Left lung (tissue), 4 donors: ENCODE measurements at regions not wholly inside any gene's neighbourhood (a gene's known extent, or its start where the extent isn't known, plus 50 kb on each side); places are given as distances from the start of the nearest gene placed in this dataset.

Experiments
- ATAC-seq: fragments of 200-7000 bp; cut with Tn5 transposase; one replicate; pipeline ENCODE4 v1.9.1; 2020; ENCODE audit warnings: moderate library complexity
- DNase-seq, 4 donors: peaks; one replicate each; pipeline ENCODE4 v3.0.0-alpha.2; 2013 to 2020
- H3K27ac ChIP-seq, 2 donors: fragments of 200-600 bp; sonication (generic) in 1 of 2; one replicate each; pipeline versions ENCODE4 v1.5.0 to v1.8.0; 2020 to 2021
- H3K27me3 ChIP-seq, 2 donors: fragments of 200-600 bp; sonication (generic) in 1 of 2; one replicate each; pipeline versions ENCODE4 v1.5.0 to v1.8.0; 2020 to 2021
- H3K36me3 ChIP-seq, 2 donors: fragments of 200-600 bp; sonication (generic) in 1 of 2; one replicate each; pipeline versions ENCODE4 v1.5.0 to v1.8.0; 2020 to 2021
- H3K4me1 ChIP-seq, 2 donors: fragments of 200-600 bp; one replicate each; pipeline ENCODE4 v1.8.0; 2021
- H3K4me3 ChIP-seq, 2 donors: fragments of 200-600 bp; sonication (generic) in 1 of 2; one replicate each; pipeline versions ENCODE4 v1.5.0 to v1.8.0; 2020 to 2021; ENCODE audit warnings: mild to moderate bottlenecking in 1 of 2
- H3K9me3 ChIP-seq, 2 donors: fragments of 200-600 bp; sonication (generic) in 1 of 2; one replicate each; pipeline versions ENCODE4 v1.5.0 to v1.8.0; 2020 to 2021
- intact Hi-C, 2 donors: fragments of 100-400 bp; cut with DNase I; formaldehyde crosslinking; loops; one replicate each; pipeline versions ENCODE4 v1.11.2 to v1.14.2; 2022
- TF ChIP-seq, protein P1 (sequence below), 2 donors: fragments of 200-600 bp; sonication (generic) in 1 of 2; IDR thresholded peaks; one replicate each; pipeline versions ENCODE4 v1.5.0 to v1.8.0; 2021; ENCODE audit warnings: antibody characterized with exemption in 2 of 2
- donor health status: DM: no; HTN: yes; CAD: no.
- donor health status: DM: no; HTN: no; CAD: no.

GRCh38 chr15:47541562-47541961 is 175.7 kb upstream of the SEMA6D start:
- DNase-seq (no peak), ATAC-seq (no peak)
- no peaks in the 10 kb centered on the region for H3K9me3 ChIP-seq
- H3K4me1 ChIP-seq = no peaks in the 10 kb centered on the region
- no peaks in the 10 kb centered on the region for H3K36me3 ChIP-seq
- H3K27ac ChIP-seq = no peak overlapping the region
- no peak overlapping the region for H3K4me3 ChIP-seq
- intact Hi-C loops = no loop called here
- TF ChIP-seq, protein P1, sequence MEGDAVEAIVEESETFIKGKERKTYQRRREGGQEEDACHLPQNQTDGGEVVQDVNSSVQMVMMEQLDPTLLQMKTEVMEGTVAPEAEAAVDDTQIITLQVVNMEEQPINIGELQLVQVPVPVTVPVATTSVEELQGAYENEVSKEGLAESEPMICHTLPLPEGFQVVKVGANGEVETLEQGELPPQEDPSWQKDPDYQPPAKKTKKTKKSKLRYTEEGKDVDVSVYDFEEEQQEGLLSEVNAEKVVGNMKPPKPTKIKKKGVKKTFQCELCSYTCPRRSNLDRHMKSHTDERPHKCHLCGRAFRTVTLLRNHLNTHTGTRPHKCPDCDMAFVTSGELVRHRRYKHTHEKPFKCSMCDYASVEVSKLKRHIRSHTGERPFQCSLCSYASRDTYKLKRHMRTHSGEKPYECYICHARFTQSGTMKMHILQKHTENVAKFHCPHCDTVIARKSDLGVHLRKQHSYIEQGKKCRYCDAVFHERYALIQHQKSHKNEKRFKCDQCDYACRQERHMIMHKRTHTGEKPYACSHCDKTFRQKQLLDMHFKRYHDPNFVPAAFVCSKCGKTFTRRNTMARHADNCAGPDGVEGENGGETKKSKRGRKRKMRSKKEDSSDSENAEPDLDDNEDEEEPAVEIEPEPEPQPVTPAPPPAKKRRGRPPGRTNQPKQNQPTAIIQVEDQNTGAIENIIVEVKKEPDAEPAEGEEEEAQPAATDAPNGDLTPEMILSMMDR (IDR thresholded peaks at IDR 0.05) = no peak
- no peaks in the 10 kb centered on the region for H3K27me3 ChIP-seq

GRCh38 chr15:47542312-47542989 is 174.9 kb upstream of the SEMA6D start:
- no peak for DNase-seq
- H3K27ac ChIP-seq = no peak overlapping the region

DNA sequence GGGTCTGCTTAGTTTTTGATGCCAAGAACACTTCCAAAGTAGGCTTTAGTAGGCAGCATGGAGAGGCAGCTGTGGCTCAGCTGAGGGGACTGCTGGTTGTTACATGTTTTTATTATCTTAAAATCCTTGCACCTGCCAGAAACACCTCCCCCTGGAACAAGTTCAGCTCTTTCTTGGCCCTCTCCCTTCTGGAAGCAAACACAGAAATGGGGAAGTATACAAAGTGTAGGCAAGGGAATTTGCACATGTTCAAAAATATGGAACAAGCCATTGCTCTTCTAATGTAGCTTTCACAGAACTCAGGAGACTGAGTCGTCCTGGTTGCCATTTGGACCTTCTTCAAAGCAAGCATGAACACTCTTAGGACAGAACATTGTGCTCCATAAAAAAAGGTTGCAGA is 169.1 kb upstream of the SEMA6D start:
- no peaks in the 10 kb centered on the region for H3K9me3 ChIP-seq
- no peak overlapping the region for H3K27ac ChIP-seq
- H3K36me3 ChIP-seq = no peaks in the 10 kb centered on the region
- DNase-seq = no peak
- TF ChIP-seq, protein P1 (IDR thresholded peaks at IDR 0.05) = no peak
- no peak for ATAC-seq
- no peak overlapping the region for H3K4me3 ChIP-seq
- intact Hi-C loops = no loop called here
- H3K27me3 ChIP-seq = no peaks in the 10 kb centered on the region
- no peaks in the 10 kb centered on the region for H3K4me1 ChIP-seq

More at GRCh38 chr15:47542312-47542989, 174.9 kb upstream of the SEMA6D start:
- no peaks in the 10 kb centered on the region for H3K4me1 ChIP-seq
- H3K4me3 ChIP-seq = no peak overlapping the region
- no peaks in the 10 kb centered on the region for H3K36me3 ChIP-seq
- TF ChIP-seq, protein P1 (IDR thresholded peaks at IDR 0.05) = no peak
- no peak for ATAC-seq
- no peaks in the 10 kb centered on the region for H3K27me3 ChIP-seq
- intact Hi-C loops = no loop called here
- H3K9me3 ChIP-seq = no peaks in the 10 kb centered on the region

- H3K4me1 ChIP-seq = no peaks in the 10 kb centered on the region
- H3K4me3 ChIP-seq = no peak overlapping the region
- ATAC-seq (no peak), DNase-seq (no peak)
- no peaks in the 10 kb centered on the region for H3K9me3 ChIP-seq
- intact Hi-C loops = no loop called here
- H3K27ac ChIP-seq = no peak overlapping the region
- H3K36me3 ChIP-seq = no peaks in the 10 kb centered on the region
- TF ChIP-seq, protein P1 (IDR thresholded peaks at IDR 0.05) = no peak
- no peaks in the 10 kb centered on the region for H3K27me3 ChIP-seq
Measured at GRCh38 chr15:47548986-47549385, 168.3 kb upstream of the SEMA6D start.

GRCh38 chr15:47551079-47551478 is 166.2 kb upstream of the SEMA6D start:
- H3K4me3 ChIP-seq = no peak overlapping the region
- no peaks in the 10 kb centered on the region for H3K36me3 ChIP-seq
- ATAC-seq = no peak
- no peaks in the 10 kb centered on the region for H3K4me1 ChIP-seq
- H3K27ac ChIP-seq = no peak overlapping the region
- H3K27me3 ChIP-seq = no peaks in the 10 kb centered on the region
- H3K9me3 ChIP-seq = no peaks in the 10 kb centered on the region
- DNase-seq = no peak
- intact Hi-C loops = no loop called here
- TF ChIP-seq, protein P1 (IDR thresholded peaks at IDR 0.05) = no peak
